Transverse colon (tissue), 4 donors: ENCODE measurements at regions not wholly inside any gene's neighbourhood (a gene's known extent, or its start where the extent isn't known, plus 50 kb on each side); places are given as distances from the start of the nearest gene placed in this dataset.

Experiments used
- EP300 ChIP-seq: sonication (generic); formaldehyde crosslinking; IDR thresholded peaks from one replicate; pipeline ENCODE4 v1.6.1; 2017; ENCODE audit warnings: antibody characterized with exemption, low read depth
- POLR2A ChIP-seq: fragments of 450-650 bp; IDR thresholded peaks from one replicate; pipeline ENCODE4 v1.6.1; 2016; ENCODE audit warnings: antibody characterized with exemption, mild to moderate bottlenecking, moderate library complexity
- POLR2AphosphoS5 ChIP-seq, 3 donors: sonication (generic); formaldehyde crosslinking; IDR thresholded peaks; one replicate each; pipeline ENCODE4 v1.6.1; 2016; ENCODE audit warnings: antibody characterized with exemption in 3 of 3
- TF ChIP-seq, protein P1 (sequence below), 5 experiments: fragments of 200-600 bp in 3 of 5; fragments of 450-650 bp in 2 of 5; sonication (generic) in 3 of 5; IDR thresholded peaks; 1 replicate in 2 of 5; 2 replicates in 3 of 5; pipeline ENCODE4 v1.5.1; 2016 to 2017; ENCODE audit warnings: antibody characterized with exemption in 5 of 5, inconsistent platforms in 3 of 5, mild to moderate bottlenecking in 2 of 5, moderate library complexity in 1 of 5

DNA sequence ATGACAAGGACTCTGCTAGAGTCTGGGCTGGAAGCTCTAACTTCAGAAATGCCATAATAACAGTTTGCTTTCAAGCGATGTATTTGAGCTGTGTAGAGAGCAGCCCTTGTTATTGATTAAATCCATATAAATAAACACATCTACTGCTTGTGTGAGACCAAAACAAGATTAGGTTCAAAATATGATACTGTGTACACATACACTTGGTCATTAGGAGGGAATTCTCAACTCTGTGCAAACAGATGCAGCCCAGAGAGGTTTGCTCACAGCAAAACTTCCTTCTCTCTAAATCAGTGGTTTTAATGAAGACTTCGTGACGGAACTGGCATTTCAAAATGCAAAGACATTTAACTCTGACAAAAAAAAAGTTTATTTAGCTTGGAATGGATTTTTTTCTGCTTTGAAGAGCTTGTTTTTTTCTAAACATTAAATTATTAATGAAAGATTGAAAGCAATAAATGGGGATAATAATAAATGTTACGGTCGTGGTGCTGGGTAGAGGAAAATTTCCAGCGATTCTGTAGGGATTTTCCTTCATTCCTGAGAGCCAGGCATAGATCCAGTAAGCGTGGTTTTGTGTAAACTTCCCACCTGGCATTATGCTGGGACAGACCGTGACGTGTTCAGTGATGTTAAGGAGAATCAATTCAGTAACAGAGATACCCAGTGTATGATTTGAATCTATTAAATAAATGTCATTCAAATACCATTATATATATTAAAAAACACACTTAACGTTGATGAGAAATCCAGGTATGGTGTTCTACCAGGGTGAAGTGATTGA lies 213.7 kb downstream of the TEX29 start:
- TF ChIP-seq POLR2A (no peak), POLR2AphosphoS5 (IDR thresholded peaks at IDR 0.05) (no peak), EP300 (no peak)
- TF ChIP-seq, protein P1, sequence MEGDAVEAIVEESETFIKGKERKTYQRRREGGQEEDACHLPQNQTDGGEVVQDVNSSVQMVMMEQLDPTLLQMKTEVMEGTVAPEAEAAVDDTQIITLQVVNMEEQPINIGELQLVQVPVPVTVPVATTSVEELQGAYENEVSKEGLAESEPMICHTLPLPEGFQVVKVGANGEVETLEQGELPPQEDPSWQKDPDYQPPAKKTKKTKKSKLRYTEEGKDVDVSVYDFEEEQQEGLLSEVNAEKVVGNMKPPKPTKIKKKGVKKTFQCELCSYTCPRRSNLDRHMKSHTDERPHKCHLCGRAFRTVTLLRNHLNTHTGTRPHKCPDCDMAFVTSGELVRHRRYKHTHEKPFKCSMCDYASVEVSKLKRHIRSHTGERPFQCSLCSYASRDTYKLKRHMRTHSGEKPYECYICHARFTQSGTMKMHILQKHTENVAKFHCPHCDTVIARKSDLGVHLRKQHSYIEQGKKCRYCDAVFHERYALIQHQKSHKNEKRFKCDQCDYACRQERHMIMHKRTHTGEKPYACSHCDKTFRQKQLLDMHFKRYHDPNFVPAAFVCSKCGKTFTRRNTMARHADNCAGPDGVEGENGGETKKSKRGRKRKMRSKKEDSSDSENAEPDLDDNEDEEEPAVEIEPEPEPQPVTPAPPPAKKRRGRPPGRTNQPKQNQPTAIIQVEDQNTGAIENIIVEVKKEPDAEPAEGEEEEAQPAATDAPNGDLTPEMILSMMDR (IDR thresholded peaks at IDR 0.05), result no peak
